ENCODE measurements at regions not wholly inside any gene's neighbourhood (a gene's known extent, or its start where the extent isn't known, plus 50 kb on each side); places are given as distances from the start of the nearest gene placed in this dataset.
"Not testable (repeated sequence)": the region's sequence is repeated elsewhere in the genome, so short reads cannot be mapped to it uniquely, and the experiment has no call there.

GRCh38 chr14:21846902-21847301 is 173.3 kb upstream of the OR4E1 start:
- ATAC-seq (ENCODE audit: poor library complexity); DNase-seq; intact Hi-C loops (cut with DNase I): not testable (repeated sequence)

- intact Hi-C loops (cut with DNase I): no loop called here
- ATAC-seq (ENCODE audit: poor library complexity) (no peak), DNase-seq (no peak)
Measured at GRCh38 chr14:21846227-21846885, 172.7 kb upstream of the OR4E1 start.

GRCh38 chr14:21840765-21841164 is 167.1 kb upstream of the OR4E1 start:
- DNase-seq: no peak
- intact Hi-C loops (cut with DNase I): no loop called here
- ATAC-seq (ENCODE audit: poor library complexity): no peak

GRCh38 chr14:21833836-21834235 is 160.2 kb upstream of the OR4E1 start:
- intact Hi-C loops (cut with DNase I): no loop called here
- no peak for ATAC-seq (ENCODE audit: poor library complexity)

GRCh38 chr14:21825845-21826244 is 152.2 kb upstream of the OR4E1 start:
- DNase-seq (no peak), ATAC-seq (ENCODE audit: poor library complexity) (no peak)
- intact Hi-C loops (cut with DNase I): no loop called here

More at GRCh38 chr14:21833836-21834235, 160.2 kb upstream of the OR4E1 start:
- no peak for DNase-seq

- no peak for DNase-seq
- no peak for ATAC-seq (ENCODE audit: poor library complexity)
- intact Hi-C loops (cut with DNase I): no loop called here
Measured at GRCh38 chr14:21825149-21825743, 151.6 kb upstream of the OR4E1 start.

GRCh38 chr14:21822109-21822508 is 148.5 kb upstream of the OR4E1 start:
- ATAC-seq (ENCODE audit: poor library complexity) (no peak), DNase-seq (no peak)
- intact Hi-C loops (cut with DNase I): no loop called here

- intact Hi-C loops (cut with DNase I): no loop called here
- ATAC-seq (ENCODE audit: poor library complexity): no peak
- DNase-seq: no peak
Measured at GRCh38 chr14:21820631-21821030, 147.0 kb upstream of the OR4E1 start.

- DNase-seq; ATAC-seq (ENCODE audit: poor library complexity); intact Hi-C loops (cut with DNase I): not testable (repeated sequence)
Measured at GRCh38 chr14:21819891-21820290, 146.3 kb upstream of the OR4E1 start.

GRCh38 chr14:21817010-21817409 is 143.4 kb upstream of the OR4E1 start:
- ATAC-seq (ENCODE audit: poor library complexity); intact Hi-C loops (cut with DNase I); DNase-seq: not testable (repeated sequence)

GRCh38 chr14:21807975-21808374 is 134.4 kb upstream of the OR4E1 start:
- ATAC-seq (ENCODE audit: poor library complexity) (no peak), DNase-seq (no peak)
- intact Hi-C loops (cut with DNase I): no loop called here

- no peak for ATAC-seq (ENCODE audit: poor library complexity)
- intact Hi-C loops (cut with DNase I): no loop called here
- no peak for DNase-seq
Measured at GRCh38 chr14:21804981-21805380, 131.4 kb upstream of the OR4E1 start.

- DNase-seq: no peak
- ATAC-seq (ENCODE audit: poor library complexity): no peak
- intact Hi-C loops (cut with DNase I): no loop called here
Measured at GRCh38 chr14:21802441-21802840, 128.8 kb upstream of the OR4E1 start.

- no peak for ATAC-seq (ENCODE audit: poor library complexity)
- no peak for DNase-seq
- intact Hi-C loops (cut with DNase I): no loop called here
Measured at GRCh38 chr14:21796916-21797315, 123.3 kb upstream of the OR4E1 start.

- intact Hi-C loops (cut with DNase I): no loop called here
- DNase-seq: no peak
- no peak for ATAC-seq (ENCODE audit: poor library complexity)
Measured at GRCh38 chr14:21795456-21795855, 121.8 kb upstream of the OR4E1 start.

- no peak for DNase-seq
- intact Hi-C loops (cut with DNase I): no loop called here
- ATAC-seq (ENCODE audit: poor library complexity): no peak
Measured at GRCh38 chr14:21791749-21792148, 118.1 kb upstream of the OR4E1 start.

GRCh38 chr14:21788687-21789086 is 115.1 kb upstream of the OR4E1 start:
- intact Hi-C loops (cut with DNase I); ATAC-seq (ENCODE audit: poor library complexity); DNase-seq: not testable (repeated sequence)

GRCh38 chr14:21787242-21787641 is 113.6 kb upstream of the OR4E1 start:
- intact Hi-C loops (cut with DNase I); ATAC-seq (ENCODE audit: poor library complexity): not testable (repeated sequence)

GRCh38 chr14:21781543-21781942 is 107.9 kb upstream of the OR4E1 start:
- intact Hi-C loops (cut with DNase I): no loop called here
- DNase-seq (no peak), ATAC-seq (ENCODE audit: poor library complexity) (no peak)

More at GRCh38 chr14:21787242-21787641, 113.6 kb upstream of the OR4E1 start:
- DNase-seq: not testable (repeated sequence)

- DNase-seq: no peak
Measured at GRCh38 chr14:21780429-21781084, 106.9 kb upstream of the OR4E1 start.

More at GRCh38 chr14:21780429-21781084, 106.9 kb upstream of the OR4E1 start:
- ATAC-seq (ENCODE audit: poor library complexity): no peak
- intact Hi-C loops (cut with DNase I): no loop called here
